Neural progenitor cell (in vitro differentiated cells): ENCODE measurements at regions not wholly inside any gene's neighbourhood (a gene's known extent, or its start where the extent isn't known, plus 50 kb on each side); places are given as distances from the start of the nearest gene placed in this dataset.

ENCODE experiments used
- EZH2phosphoT487 ChIP-seq: fragments of 200-600 bp; sonication (generic); IDR thresholded peaks from 2 replicates; pipeline ENCODE4 v1.6.1; 2017; ENCODE audit warnings: antibody characterized with exemption
- TF ChIP-seq, protein P1 (sequence below): fragments of 200-600 bp; sonication (generic); IDR thresholded peaks from 2 replicates; pipeline ENCODE4 v1.5.1; 2017; ENCODE audit warnings: antibody characterized with exemption, mild to moderate bottlenecking

DNA sequence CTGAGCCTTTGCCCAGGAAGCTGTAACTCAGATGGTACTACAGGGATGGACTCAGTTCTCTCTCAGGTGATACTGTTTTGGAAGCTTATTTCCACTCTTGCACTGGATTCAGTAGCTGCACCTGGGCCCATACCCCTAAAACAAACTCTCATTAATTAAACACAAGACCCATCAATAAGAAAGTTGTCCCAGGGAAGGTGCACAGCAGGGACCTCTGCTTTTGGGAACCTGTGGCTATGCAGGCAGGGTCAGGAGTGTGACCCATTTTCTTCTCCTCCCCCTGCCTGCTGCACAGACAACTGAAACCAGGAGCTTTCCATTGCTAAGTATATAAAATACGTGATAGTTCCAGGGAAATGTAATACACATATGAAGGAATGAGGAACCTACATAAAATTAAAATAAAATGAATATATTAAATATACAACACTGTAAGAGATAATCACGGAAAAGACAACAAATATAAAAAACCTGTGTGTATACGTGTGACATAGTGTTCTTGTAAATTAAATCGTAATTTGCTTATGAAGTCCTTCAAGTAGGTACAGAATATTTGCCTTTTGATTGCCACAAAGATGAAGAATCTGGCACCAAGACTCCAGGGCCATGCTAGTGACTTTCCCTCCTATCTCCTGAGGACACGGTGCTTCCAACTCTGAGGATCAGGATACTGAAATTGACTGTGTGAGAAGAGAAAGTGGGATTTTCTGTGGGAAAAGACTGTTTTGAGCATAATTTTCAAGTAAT, 101.6 kb upstream of the GOLGA6L6 start:
- TF ChIP-seq, protein P1, sequence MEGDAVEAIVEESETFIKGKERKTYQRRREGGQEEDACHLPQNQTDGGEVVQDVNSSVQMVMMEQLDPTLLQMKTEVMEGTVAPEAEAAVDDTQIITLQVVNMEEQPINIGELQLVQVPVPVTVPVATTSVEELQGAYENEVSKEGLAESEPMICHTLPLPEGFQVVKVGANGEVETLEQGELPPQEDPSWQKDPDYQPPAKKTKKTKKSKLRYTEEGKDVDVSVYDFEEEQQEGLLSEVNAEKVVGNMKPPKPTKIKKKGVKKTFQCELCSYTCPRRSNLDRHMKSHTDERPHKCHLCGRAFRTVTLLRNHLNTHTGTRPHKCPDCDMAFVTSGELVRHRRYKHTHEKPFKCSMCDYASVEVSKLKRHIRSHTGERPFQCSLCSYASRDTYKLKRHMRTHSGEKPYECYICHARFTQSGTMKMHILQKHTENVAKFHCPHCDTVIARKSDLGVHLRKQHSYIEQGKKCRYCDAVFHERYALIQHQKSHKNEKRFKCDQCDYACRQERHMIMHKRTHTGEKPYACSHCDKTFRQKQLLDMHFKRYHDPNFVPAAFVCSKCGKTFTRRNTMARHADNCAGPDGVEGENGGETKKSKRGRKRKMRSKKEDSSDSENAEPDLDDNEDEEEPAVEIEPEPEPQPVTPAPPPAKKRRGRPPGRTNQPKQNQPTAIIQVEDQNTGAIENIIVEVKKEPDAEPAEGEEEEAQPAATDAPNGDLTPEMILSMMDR, result no peak
- no peak for TF ChIP-seq EZH2phosphoT487
